ENCODE measurements at regions not wholly inside any gene's neighbourhood (a gene's known extent, or its start where the extent isn't known, plus 50 kb on each side); places are given as distances from the start of the nearest gene placed in this dataset.

DNA sequence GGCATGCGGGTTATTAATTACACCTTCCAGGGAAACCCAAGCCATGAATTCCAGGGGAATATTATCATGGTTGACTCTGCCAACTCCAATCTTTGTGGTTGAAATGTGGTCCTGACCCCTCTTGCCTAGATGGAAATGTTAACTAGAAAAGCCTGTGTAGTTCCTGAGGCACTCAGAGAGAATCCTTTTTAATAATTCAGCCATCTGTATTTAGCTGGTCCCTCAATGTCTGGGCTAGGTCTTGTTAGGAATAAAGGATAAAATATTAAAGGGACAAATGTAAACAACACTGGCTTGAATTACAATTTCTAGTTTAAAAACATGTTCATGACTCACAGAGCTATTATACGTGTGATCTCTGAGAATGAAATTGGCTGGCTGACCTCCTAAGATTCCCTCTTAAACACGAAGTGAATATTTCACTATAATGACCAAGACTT lies 435.2 kb upstream of the SUCLG2 start:
- TF ChIP-seq SIX5 (IDR thresholded peaks at IDR 0.05; ENCODE audit: low read depth, low read length) = no peak
- Histone ChIP-seq H3K4me1 (replicated peaks in 1 of 4; ENCODE audit: control insufficient read depth in 3 of 4, insufficient read depth in 4 of 4, low read length in 3 of 4) (no peaks in the 10 kb centered on the region), H4K91ac (replicated peaks; ENCODE audit: insufficient read length, low read length) (no peak overlapping the region), H3K23ac (ENCODE audit: insufficient read length) (no peak overlapping the region), H2BK120ac (replicated peaks; ENCODE audit: low read depth, low read length) (no peak overlapping the region), H3K23me2 (ENCODE audit: low read depth, low read length) (no peaks in the 10 kb centered on the region), H3K9me3 (ENCODE audit: insufficient read depth in 2 of 2, low read depth in 1 of 2, low read length in 1 of 2) (no peaks in the 10 kb centered on the region), H4K8ac (ENCODE audit: extremely low read depth, insufficient read depth, low read length) (no peak overlapping the region), H3K27me3 (replicated peaks in 1 of 4; ENCODE audit: control insufficient read depth in 3 of 4, extremely low read depth in 1 of 4, insufficient read depth in 3 of 4, low read length in 3 of 4) (peaks cover 0 to 1% (median 0%) of the 10 kb centered on the region in 4 experiments; a peak in 1 of 7 replicates), H2BK20ac (ENCODE audit: low read length) (no peak overlapping the region), H3K14ac (ENCODE audit: insufficient read length) (no peak overlapping the region), H4K20me1 (replicated peaks in 1 of 2; ENCODE audit: control insufficient read depth in 1 of 2, insufficient read depth in 2 of 2, low read length in 2 of 2) (no peaks in the 10 kb centered on the region), H3K9ac (replicated peaks in 1 of 4; ENCODE audit: extremely low read depth in 1 of 4, low read depth in 3 of 4, low read length in 3 of 4) (no peak overlapping the region), H3K36me3 (ENCODE audit: control insufficient read depth in 2 of 4, insufficient read depth in 4 of 4, low read length in 3 of 4) (no peaks in the 10 kb centered on the region), H3K27ac (ENCODE audit: low read depth, low read length) (no peak overlapping the region), H3K4me2 (ENCODE audit: insufficient read depth in 1 of 2, low read depth in 2 of 2, low read length in 2 of 2) (no peak overlapping the region), H2BK15ac (ENCODE audit: low read length) (no peak overlapping the region), H3K18ac (ENCODE audit: extremely low read depth, low read length) (no peak overlapping the region), H3K79me1 (ENCODE audit: low read depth, low read length) (no peaks in the 10 kb centered on the region), H3K4ac (replicated peaks; ENCODE audit: insufficient read length, low read depth, low read length) (no peak overlapping the region), H4K5ac (ENCODE audit: insufficient read length, low read depth, low read length) (no peak overlapping the region), H3K79me2 (ENCODE audit: control insufficient read depth in 1 of 2, insufficient read depth in 2 of 2, low read length in 2 of 2) (no peaks in the 10 kb centered on the region), H2AK5ac (ENCODE audit: low read depth, low read length) (no peak overlapping the region), H2AFZ (ENCODE audit: low read length) (no peak overlapping the region), H3K4me3 (ENCODE audit: extremely low read depth in 1 of 4, insufficient read depth in 2 of 4, low read depth in 3 of 4, low read length in 4 of 4) (no peak overlapping the region), H3K56ac (replicated peaks; ENCODE audit: insufficient read length, low read depth, low read length) (no peak overlapping the region), H2BK5ac (ENCODE audit: low read depth, low read length) (no peak overlapping the region), H2BK12ac (ENCODE audit: low read depth, low read length) (no peak overlapping the region)
- POLR2A ChIA-PET (ENCODE audit: partially characterized antibody) = no interaction called here
- CTCF ChIA-PET (ENCODE audit: partially characterized antibody) = interaction anchor here (1.5 kb wide), 1 partner anchor 15 kb away, joined by 3 read pairs; no protein-coding TSS in a partner anchor
- FAIRE-seq (no peak), DNase-seq (ENCODE audit: low read depth in 1 of 2, low spot score in 2 of 2) (no peak)
- 77% methylated on average over 3 of the region's 3 CpGs; no CpG with 5 or more reads in 1 of the 2 experiments for WGBS, 2 experiments (ENCODE audit: extremely low coverage in 1 of 2, insufficient coverage in 1 of 2, insufficient read length in 1 of 2, insufficient replicate concordance in 2 of 2, low coverage in 1 of 2, low lambda C conversion rate in 2 of 2, missing lambda C conversion rate in 1 of 2)
